ENCODE measurements at regions not wholly inside any gene's neighbourhood (a gene's known extent, or its start where the extent isn't known, plus 50 kb on each side); places are given as distances from the start of the nearest gene placed in this dataset.

GRCh38 chr3:152069871-152070270 lies 196.4 kb downstream of the SUCNR1 start:
- Histone ChIP-seq H2BK12ac (ENCODE audit: insufficient read length, low read depth, low read length) (no peak overlapping the region), H3K79me2 (ENCODE audit: insufficient read depth, low read length) (no peaks in the 10 kb centered on the region), H2AK5ac (ENCODE audit: insufficient read length, low read length) (no peak overlapping the region), H3K56ac (ENCODE audit: insufficient read length, low read depth, low read length) (no peak overlapping the region), H3K27ac (ENCODE audit: insufficient read length, low read depth, low read length) (no peak overlapping the region), H2BK120ac (ENCODE audit: low read depth, low read length, poor library complexity, severe bottlenecking) (no peak overlapping the region), H2BK15ac (ENCODE audit: low read depth, low read length) (no peak overlapping the region), H2BK5ac (ENCODE audit: insufficient read length, low read length) (no peak overlapping the region), H3K4me2 (ENCODE audit: insufficient read depth, insufficient read length, low read length) (no peak overlapping the region), H3K23ac (ENCODE audit: insufficient read length, low read depth, low read length) (no peak overlapping the region), H4K20me1 (ENCODE audit: control insufficient read depth, insufficient read depth, insufficient read length) (no peaks in the 10 kb centered on the region), H3K4me1 (ENCODE audit: insufficient read depth, low read length) (no peaks in the 10 kb centered on the region), H2BK20ac (ENCODE audit: low read depth, low read length, poor library complexity, severe bottlenecking) (no peak overlapping the region), H3K79me1 (ENCODE audit: insufficient read depth, low read depth, low read length, poor library complexity, severe bottlenecking) (no peaks in the 10 kb centered on the region), H4K5ac (ENCODE audit: insufficient read length, low read depth, low read length) (no peak overlapping the region), H2AFZ (ENCODE audit: low read length) (no peak overlapping the region), H3K4ac (ENCODE audit: low read depth, low read length) (no peak overlapping the region), H3K23me2 (ENCODE audit: insufficient read length, low read depth, low read length, poor library complexity, severe bottlenecking) (no peaks in the 10 kb centered on the region), H4K8ac (replicated peaks; ENCODE audit: insufficient read length, low read depth, low read length) (no peak overlapping the region), H3T11ph (ENCODE audit: low read length) (no peak overlapping the region), H4K91ac (ENCODE audit: insufficient read length, low read depth, low read length) (no peak overlapping the region), H3K9ac (ENCODE audit: extremely low read depth, insufficient read length, low read length) (no peak overlapping the region), H3K14ac (ENCODE audit: insufficient read depth, low read length) (no peak overlapping the region), H3K9me3 (ENCODE audit: control insufficient read depth, low read depth, low read length) (no peaks in the 10 kb centered on the region), H3K18ac (ENCODE audit: insufficient read length, low read depth, low read length) (no peak overlapping the region), H3K27me3 (ENCODE audit: insufficient read depth, low read length) (no peaks in the 10 kb centered on the region)
- Mint-ChIP-seq H3K27me3 (ENCODE audit: low read depth) (no peaks in the 10 kb centered on the region), H3K9me3 (no peaks in the 10 kb centered on the region), H3K27ac (no peak overlapping the region), H3K4me1 (no peaks in the 10 kb centered on the region), H3K36me3 (ENCODE audit: insufficient read depth in 1 of 3, low read depth in 3 of 3) (no peaks in the 10 kb centered on the region; a peak in 1 of 7 replicates), H3K4me3 (no peak overlapping the region)
- TF ChIP-seq, protein P1, sequence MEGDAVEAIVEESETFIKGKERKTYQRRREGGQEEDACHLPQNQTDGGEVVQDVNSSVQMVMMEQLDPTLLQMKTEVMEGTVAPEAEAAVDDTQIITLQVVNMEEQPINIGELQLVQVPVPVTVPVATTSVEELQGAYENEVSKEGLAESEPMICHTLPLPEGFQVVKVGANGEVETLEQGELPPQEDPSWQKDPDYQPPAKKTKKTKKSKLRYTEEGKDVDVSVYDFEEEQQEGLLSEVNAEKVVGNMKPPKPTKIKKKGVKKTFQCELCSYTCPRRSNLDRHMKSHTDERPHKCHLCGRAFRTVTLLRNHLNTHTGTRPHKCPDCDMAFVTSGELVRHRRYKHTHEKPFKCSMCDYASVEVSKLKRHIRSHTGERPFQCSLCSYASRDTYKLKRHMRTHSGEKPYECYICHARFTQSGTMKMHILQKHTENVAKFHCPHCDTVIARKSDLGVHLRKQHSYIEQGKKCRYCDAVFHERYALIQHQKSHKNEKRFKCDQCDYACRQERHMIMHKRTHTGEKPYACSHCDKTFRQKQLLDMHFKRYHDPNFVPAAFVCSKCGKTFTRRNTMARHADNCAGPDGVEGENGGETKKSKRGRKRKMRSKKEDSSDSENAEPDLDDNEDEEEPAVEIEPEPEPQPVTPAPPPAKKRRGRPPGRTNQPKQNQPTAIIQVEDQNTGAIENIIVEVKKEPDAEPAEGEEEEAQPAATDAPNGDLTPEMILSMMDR (conservative IDR thresholded peaks at IDR 0.05): no peak
- DNase-seq: no peak

All from H9 (cell line).